Neural cell (in vitro differentiated cells): ENCODE measurements at regions not wholly inside any gene's neighbourhood (a gene's known extent, or its start where the extent isn't known, plus 50 kb on each side); places are given as distances from the start of the nearest gene placed in this dataset.

Source experiments
- H2AFZ ChIP-seq: fragments of 200-600, 300-800 bp; sonication (generic), shearing (Covaris generic); 2 replicates; pipeline ENCODE4 v1.6.0; 2014; ENCODE audit warnings: low read depth, mild to moderate bottlenecking, antibody characterized with exemption, low read length, moderate library complexity
- H3F3A ChIP-seq: fragments of 200-600 bp; shearing (Covaris generic); 2 replicates; pipeline ENCODE4 v1.6.1; 2016; ENCODE audit warnings: mild to moderate bottlenecking, moderate library complexity, mixed read lengths, antibody characterized with exemption, low read length; ENCODE audit not compliant: insufficient read depth, poor library complexity, severe bottlenecking
- H3K27ac ChIP-seq: fragments of 200-600, 300-800 bp; sonication (generic), shearing (Covaris generic); 2 replicates; pipeline ENCODE4 v1.5.1; 2014; ENCODE audit warnings: mild to moderate bottlenecking, low read length, moderate library complexity
- H3K27me3 ChIP-seq: fragments of 300-800, 200-600 bp; sonication (generic), shearing (Covaris generic); 2 replicates; pipeline ENCODE4 v1.6.0; 2014; ENCODE audit warnings: mild to moderate bottlenecking, low read depth, low read length, moderate library complexity; ENCODE audit not compliant: insufficient read depth
- H3K36me3 ChIP-seq: fragments of 300-800, 200-600 bp; sonication (generic), shearing (Covaris generic); 2 replicates; pipeline ENCODE4 v1.5.1; 2014; ENCODE audit warnings: mild to moderate bottlenecking, antibody characterized with exemption, low read length, moderate library complexity; ENCODE audit not compliant: insufficient read depth
- H3K4me2 ChIP-seq: fragments of 300-800, 200-600 bp; sonication (generic), shearing (Covaris generic); 2 replicates; pipeline ENCODE4 v1.6.0; 2014; ENCODE audit warnings: mild to moderate bottlenecking, low read length
- H3K4me3 ChIP-seq: fragments of 300-800, 200-600 bp; sonication (generic), shearing (Covaris generic); 2 replicates; pipeline ENCODE4 v1.5.1; 2014; ENCODE audit warnings: mild to moderate bottlenecking, low read length, moderate library complexity
- H3K79me2 ChIP-seq: fragments of 200-600 bp; shearing (Covaris generic); replicated peaks from 2 replicates; pipeline ENCODE4 v1.6.0; 2014; ENCODE audit warnings: mild to moderate bottlenecking, low read length, moderate library complexity; ENCODE audit not compliant: insufficient read depth
- H3K9ac ChIP-seq: fragments of 300-800, 200-600 bp; sonication (generic), shearing (Covaris generic); 2 replicates; pipeline ENCODE4 v1.6.1; 2016; ENCODE audit warnings: mild to moderate bottlenecking, low read length, mixed read lengths
- H3K9me2 ChIP-seq: fragments of 200-600 bp; shearing (Covaris generic); 2 replicates; pipeline ENCODE4 v1.6.1; 2016; ENCODE audit warnings: mild to moderate bottlenecking, low read length, mixed read lengths; ENCODE audit not compliant: insufficient read depth
- H3K9me3 ChIP-seq: fragments of 200-600, 300-800 bp; sonication (generic), shearing (Covaris generic); 2 replicates; pipeline ENCODE4 v1.6.1; 2016; ENCODE audit warnings: mild to moderate bottlenecking, mixed run types, low read length, moderate library complexity, mixed read lengths
- H4K20me1 ChIP-seq: fragments of 200-600 bp; shearing (Covaris generic); 2 replicates; pipeline ENCODE4 v1.6.1; 2016; ENCODE audit warnings: mild to moderate bottlenecking, mixed run types; ENCODE audit not compliant: insufficient read depth
- CTCF ChIP-seq: fragments of 450-650 bp; IDR thresholded peaks from 2 replicates; pipeline ENCODE4 v1.5.1; 2014; ENCODE audit warnings: antibody characterized with exemption, mild to moderate bottlenecking, moderate library complexity; ENCODE audit not compliant: poor library complexity, severe bottlenecking
- EP300 ChIP-seq: fragments of 450-650 bp; conservative IDR thresholded peaks from 2 replicates; pipeline ENCODE4 v1.6.1; 2014; ENCODE audit warnings: antibody characterized with exemption, mild to moderate bottlenecking, moderate library complexity; ENCODE audit not compliant: poor library complexity, severe bottlenecking
- MXI1 ChIP-seq: fragments of 450-650 bp; conservative IDR thresholded peaks from 2 replicates; pipeline ENCODE4 v1.6.1; 2014; ENCODE audit warnings: antibody characterized with exemption, mild to moderate bottlenecking; ENCODE audit not compliant: poor library complexity, severe bottlenecking
- RAD21 ChIP-seq: fragments of 450-650 bp; conservative IDR thresholded peaks from 2 replicates; pipeline ENCODE4 v1.6.1; 2014; ENCODE audit warnings: antibody characterized with exemption, mild to moderate bottlenecking, moderate library complexity
- REST ChIP-seq: IDR thresholded peaks from 2 replicates; pipeline ENCODE4 v1.6.1; 2012; ENCODE audit warnings: borderline replicate concordance
- small RNA-seq, 3 experiments: library from RNA; depleted of rRNA; stranded (forward); fragments of <200 nt; gene quantifications; one replicate each; pipeline ENCODE3, GENCODE V24; 2012

GRCh38 chr1:34701326-34702060, 53.4 kb upstream of the GJB5 start:
- no peak overlapping the region for H3K9ac ChIP-seq
- no peaks in the 10 kb centered on the region for H3K79me2 ChIP-seq

More at GRCh38 chr1:34701326-34702060, 53.4 kb upstream of the GJB5 start:
- Histone ChIP-seq H3K27ac (no peak overlapping the region), H3K36me3 (no peaks in the 10 kb centered on the region), H3K9me3 (no peaks in the 10 kb centered on the region), H3K4me2 (no peak overlapping the region), H2AFZ (no peak overlapping the region), H3F3A (no peaks in the 10 kb centered on the region), H3K4me3 (no peak overlapping the region), H3K9me2 (no peaks in the 10 kb centered on the region), H3K27me3 (no peaks in the 10 kb centered on the region), H4K20me1 (no peaks in the 10 kb centered on the region)
- TF ChIP-seq MXI1 (no peak), EP300 (no peak), REST (no peak), CTCF (no peak), RAD21 (no peak)

Small RNA genes lying in the stretch of these regions (small RNA-seq; reads per million reads assigned to genes)
- 0.52 to 6.4 (median 3.3) reads per million in 3 experiments for gene MIR552
